GM19452 (cell line): ENCODE measurements at regions not wholly inside any gene's neighbourhood (a gene's known extent, or its start where the extent isn't known, plus 50 kb on each side); places are given as distances from the start of the nearest gene placed in this dataset.
"Not testable (repeated sequence)": the region's sequence is repeated elsewhere in the genome, so short reads cannot be mapped to it uniquely, and the experiment has no call there.

ENCODE experiments used
- ATAC-seq: cut with Tn5 transposase; IDR thresholded peaks from one replicate; pipeline ENCODE4 v1.9.1; 2021; ENCODE audit not compliant: unreplicated experiment

DNA sequence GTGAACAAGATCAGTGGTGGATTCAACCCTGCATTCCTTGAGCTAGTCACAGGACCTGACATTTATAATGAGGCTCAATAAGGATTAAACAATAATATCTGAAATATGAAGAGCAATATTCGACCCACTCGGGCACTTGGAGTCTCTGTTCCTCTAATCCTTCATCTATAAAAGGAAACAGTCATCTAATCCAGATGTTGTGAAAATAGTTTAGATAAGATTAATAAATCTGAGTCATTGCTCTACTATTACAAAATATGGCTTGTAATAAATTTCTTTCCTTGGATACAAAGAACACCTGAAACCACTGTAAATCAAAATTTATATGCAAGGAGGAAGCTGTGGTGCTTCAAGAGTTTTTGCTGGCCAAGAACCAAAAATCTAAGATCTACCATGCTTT lies 846.9 kb upstream of the ACVR2A start:
- no peak for ATAC-seq

DNA sequence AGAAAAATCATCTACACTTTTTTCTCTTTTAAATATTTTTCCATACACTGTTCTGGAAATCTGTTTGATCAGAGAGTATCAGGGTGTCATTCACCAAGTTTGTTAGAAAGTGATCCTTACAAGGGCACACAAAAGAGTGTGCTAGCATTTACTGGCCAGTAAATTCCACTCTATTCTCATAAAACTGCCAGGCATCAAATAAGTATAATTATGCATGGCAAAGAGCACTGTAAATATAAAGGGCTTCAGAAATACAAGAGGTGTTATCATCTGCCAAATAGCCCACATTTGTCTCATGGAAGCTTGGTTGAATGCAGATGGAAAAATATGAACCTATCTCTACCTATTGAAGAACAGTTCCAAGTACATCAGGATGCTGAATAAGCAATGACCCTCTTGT lies 847.3 kb upstream of the ACVR2A start:
- ATAC-seq: no peak

DNA sequence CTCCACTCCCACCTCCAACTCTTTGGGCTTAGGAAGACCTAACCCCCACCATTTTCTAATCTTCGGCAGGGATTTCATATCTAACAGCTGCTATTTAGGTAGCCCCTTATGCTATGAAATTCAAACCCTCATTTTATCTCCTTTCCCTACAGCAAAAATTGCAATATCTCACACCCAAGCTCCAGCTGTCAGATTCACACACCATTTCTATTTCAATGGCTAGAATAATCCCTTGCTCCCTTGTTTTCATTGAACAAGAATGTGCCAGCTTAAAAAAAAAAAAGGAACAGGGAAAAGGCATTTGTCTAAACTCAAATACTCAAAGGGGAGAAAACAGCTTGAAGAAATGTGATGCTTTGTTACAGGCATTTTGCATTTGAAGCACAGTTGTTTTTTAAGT lies 850.6 kb upstream of the ACVR2A start:
- no peak for ATAC-seq

DNA sequence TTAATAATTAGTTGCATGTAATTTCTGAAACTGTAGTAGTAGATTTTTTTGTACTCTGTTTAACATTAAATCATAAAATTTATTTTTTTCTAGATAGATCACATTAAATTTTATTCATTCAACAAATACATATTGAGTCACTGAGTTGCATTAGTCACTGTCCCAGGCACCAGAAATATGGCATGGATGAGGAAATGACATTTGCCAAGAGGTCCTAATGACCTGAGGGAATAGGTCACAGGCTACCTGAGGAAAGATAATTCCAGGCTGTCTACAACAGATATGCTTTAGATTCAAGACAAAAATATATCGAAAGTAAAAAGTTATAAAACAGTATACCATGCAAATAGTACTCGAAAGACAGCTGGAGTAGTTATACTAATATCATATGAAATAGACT lies 852.4 kb upstream of the ACVR2A start:
- no peak for ATAC-seq

DNA sequence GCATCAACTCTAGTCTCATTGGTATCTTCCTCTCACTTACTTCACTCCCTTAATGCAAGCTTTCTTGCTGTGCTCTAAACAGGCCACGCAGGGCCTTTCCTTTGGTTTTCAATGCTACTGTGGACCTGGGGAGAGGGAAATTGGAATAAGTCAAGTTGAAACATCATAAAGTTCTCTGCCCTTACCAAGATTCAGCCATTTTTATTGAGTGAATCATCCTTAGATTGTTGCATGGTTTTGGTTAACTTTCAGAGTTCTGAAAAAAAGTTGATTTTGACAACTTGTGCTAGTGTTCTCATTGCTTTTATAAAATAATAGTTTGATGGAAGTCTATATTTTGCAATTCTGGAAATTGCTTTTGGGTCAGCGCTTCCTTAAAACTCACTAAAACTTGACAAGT lies 852.8 kb upstream of the ACVR2A start:
- ATAC-seq: no peak

DNA sequence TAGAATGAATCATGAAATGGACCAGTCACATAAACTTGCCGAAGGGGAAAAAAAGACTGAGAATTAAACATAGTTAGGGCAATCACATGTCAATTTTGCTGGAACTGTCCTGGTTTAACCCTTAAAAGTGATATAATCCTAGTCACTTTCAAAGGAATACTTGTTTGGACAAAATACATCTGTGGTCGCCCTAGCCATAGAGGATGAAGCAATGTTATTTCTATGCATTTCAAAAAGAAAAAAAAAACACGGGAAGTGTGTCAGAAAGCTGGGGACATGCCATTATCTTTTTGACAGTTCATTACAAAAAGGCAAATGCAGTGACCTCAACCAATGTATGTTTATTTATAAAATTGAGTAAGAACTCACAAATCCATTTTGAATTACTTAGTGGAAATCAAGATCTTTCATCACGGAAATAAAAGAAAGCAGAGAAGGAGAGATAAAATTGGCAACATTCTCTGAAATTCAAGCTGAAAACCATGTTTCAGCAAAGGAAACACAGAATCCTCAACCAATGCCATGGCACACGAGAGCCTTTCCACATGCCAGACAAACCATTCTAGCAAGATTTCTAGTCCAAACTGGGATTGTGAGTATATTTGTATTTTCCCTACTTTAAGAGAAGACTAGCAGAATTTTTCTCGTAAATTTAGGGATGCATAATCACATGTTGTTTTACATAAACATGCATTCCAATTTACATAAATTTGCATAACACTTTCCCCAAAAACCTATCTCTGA lies 854.3 kb upstream of the ACVR2A start:
- no peak for ATAC-seq

DNA sequence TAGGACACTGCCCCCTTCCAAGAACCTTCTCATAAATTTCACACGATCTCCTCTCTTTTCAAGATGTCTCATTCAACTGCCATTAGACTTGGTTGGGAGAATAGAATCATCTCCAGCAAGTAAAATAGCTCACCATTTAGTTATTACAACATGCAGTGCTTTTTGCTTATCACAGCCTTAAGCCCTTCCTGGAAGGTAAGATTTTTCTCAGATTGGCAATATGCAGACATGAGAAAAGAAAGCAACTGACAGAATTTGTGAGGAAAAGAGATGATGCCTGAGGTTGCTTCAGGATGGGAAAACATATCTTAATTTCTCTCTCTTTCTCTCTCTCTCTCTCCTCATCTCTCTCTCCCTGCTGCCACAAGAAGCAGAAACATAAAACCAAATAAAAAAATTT lies 855.1 kb upstream of the ACVR2A start:
- ATAC-seq: no peak

DNA sequence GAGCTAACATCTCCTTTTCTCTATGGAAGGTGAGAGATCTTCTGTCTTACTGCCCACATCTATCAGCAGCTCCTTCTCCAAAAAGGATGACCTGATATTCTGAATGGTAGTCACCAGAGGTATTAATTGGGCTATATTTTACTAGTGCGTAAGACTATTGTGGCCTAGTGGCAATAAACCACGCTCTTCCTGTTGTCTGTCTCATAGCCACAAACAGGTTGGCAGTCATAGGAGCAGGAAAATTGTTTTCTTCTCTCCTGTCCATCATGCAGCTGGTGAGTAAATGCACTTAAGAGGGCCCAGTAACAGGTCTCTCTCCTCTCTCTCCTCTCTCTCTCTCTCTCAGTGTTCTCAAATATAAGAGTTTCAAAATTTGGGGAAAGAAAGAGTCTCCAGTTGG lies 856.8 kb upstream of the ACVR2A start:
- ATAC-seq: no peak

DNA sequence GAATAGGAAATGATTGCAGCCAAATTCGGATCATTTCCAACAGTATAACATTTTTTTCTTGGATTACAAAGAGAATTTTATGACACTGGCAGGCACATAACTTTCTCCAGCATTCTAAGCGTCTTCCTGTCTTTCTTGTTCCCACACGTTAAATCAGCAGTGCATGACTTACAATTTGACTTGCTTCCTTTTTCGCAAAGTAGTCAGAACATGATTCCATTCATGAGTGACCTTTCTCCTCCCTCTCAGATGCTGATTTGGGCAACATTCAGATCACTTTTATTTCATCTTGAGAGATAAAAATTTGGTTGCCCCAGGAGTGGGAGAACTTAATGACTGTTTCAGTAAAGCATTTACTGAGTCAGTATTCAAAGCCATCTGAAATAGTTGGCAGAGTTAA lies 858.7 kb upstream of the ACVR2A start:
- ATAC-seq: no peak

DNA sequence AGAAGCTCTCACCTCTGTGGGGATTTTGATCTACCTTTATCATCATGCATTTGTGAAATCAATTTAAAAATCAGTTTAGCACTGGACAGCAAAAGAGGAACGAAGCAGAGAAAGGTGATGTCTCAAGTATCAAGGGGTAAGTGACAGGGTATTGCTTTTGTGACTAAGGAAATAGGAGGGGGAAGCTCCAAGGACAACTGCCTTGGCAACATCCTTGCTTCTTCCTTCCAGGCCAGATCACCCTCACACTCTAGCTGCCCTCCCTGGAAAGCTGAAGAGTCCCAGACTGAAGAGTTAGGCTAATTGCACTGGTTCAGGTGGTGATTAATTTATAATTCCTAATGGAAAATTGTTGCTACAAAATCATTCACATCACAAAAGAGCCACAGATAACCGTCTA lies 859.1 kb upstream of the ACVR2A start:
- ATAC-seq: no peak

DNA sequence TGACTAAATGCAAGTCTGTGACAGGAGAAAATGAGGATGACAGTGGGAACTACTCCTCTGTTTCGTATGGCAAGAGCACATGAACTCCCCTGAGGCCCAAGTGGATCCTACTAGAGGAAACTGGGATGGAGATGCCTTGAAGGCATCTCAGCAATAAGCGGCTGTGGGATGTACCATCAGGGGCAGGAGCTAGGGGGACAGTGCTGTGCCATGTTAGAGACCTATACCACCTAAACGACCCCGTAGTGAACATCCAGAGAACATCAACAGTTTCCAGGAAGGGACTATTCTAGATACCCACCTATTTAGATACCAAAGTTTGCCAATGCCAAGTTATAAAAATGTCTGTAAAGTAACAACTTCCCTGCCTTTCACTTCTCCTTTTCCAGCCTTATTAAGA lies 860.8 kb upstream of the ACVR2A start:
- ATAC-seq: no peak

DNA sequence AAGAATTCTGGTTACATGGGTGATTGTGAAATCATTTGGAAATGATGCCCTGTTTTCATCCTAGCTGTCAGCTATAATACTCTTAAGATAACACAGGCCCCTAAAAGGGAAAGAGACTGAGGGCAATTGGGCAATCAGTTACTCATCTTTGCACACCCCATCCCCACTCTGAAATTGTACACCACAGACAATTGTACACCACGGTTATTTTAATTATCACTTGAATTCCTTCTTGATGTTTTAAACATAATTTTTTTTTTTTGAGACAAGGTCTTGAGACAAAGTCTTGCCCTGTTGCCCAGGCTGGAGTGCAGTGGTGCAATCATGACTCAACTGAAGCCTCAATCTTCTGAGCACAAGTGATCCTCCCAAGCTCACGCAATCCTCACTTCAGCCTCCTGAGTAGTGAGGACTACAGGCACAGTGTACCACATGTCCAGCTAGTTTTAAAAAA lies 862.4 kb upstream of the ACVR2A start:
- no peak for ATAC-seq

DNA sequence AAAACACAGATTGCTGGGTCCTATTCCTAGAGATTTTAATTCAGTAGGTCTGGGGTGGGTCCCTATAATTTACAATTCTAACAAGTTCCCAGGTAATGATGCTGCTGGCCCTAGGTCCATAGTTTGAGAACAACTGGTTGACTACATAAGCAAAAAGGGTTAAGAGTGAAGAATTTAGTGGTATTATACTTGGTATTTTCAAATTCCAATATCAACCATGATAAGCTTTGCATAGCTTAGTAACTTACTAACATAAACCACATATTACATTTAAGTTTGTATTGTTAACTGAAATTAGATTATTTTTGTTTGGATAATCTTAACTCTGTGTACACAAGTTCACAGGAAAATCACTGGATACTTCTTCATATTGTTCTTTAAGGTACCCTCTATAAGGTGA lies 862.9 kb upstream of the ACVR2A start:
- ATAC-seq: no peak

DNA sequence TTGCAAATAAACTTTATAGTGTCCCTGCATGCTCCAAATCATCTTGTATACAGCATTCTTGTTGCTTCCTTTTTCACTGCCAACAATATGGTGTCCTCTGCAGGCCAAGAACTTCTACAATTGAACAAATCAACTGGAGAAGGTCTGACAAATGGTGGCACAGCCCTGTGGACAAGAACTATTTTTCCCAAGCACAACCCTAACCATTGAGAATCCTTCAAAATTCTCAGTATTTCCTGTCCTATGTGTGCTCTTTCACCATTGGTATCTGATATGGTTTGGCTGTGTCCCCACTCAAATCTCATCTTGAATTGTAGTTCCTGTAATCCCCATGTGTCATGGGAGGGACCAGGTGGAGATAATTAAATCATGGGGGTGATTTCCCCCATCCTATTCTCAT lies 865.1 kb upstream of the ACVR2A start:
- ATAC-seq: no peak

DNA sequence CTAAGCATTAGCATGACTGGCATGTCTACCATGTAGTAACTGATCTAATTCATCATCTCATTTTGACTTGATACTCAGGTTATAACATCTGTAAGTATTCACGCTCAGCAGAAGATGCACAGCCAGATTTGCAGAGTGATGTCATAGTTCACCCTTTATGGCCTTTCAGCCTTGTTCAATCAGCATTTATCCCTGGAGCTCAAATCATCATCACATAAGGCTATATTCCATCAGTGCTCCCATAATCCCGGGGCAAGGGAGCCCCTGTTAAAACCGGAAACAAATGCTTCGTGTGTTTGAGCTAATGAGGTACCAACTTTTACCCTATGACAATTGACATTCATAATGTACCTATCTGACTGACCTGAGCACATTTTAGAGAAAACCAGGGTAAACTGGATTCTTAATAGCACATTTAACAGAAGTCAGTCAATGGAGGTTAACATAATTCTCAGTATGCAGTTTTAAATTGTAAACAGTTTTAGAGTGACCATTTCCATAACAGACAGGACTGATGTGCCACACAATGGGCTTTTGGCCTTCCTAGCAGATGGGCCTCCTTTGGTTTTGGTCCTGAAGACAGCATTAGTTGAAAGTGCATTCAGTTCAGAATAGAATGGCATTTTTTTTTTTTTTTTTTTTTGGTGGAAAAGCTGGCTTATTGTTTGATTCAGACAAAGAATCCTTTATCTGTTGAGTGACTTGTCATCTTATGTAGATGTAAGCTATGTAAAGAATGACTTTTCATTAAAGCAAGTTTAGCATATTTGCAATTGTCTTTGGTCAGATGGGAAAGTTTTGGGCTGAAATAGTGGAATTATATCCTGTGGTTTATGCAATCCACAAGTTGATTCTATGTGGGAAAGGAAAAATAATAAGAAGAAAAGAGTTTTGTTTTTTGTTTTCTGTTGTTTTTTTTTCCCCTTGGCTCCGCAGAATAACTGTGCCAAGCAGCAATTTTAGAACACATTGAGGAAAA lies 866.0 kb upstream of the ACVR2A start:
- ATAC-seq: no peak

DNA sequence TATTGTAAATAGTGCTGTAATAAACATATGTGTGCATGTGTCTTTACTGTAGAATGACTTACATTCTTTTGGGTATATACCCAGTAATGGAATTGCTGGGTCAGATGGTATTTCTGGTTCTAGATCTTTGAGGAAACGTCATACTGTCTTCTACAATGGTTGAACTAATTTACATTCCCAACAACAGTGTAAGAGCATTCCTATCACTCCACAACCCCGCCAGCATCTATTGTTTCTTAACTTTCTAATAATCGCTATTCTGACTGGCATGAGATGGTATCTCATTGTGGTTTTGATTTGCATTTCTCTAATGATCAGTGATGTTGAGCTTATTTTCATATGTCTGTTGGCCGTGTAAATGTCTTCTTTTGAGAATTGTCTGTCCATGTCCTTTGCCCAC lies 873.8 kb upstream of the ACVR2A start:
- ATAC-seq: not testable (repeated sequence)

DNA sequence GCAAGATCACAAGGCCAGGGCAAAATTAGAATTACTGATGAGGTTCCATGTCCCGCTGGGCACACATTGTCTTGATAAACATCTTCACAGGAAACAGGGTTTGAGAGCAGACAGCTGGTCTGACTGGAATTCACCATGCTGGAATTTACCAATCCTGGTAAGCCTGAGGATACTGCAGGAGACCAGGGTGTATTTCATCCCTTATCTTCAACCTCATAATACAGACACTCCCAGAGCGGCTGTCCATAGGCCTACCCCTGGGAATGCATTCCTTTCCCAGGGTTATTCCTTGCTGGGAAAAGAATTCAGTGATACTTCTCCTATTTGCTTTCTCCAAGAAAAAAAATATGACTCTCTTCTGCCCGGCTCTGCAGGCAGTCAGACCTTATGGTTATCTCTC lies 875.1 kb upstream of the ACVR2A start:
- ATAC-seq: not testable (repeated sequence)

DNA sequence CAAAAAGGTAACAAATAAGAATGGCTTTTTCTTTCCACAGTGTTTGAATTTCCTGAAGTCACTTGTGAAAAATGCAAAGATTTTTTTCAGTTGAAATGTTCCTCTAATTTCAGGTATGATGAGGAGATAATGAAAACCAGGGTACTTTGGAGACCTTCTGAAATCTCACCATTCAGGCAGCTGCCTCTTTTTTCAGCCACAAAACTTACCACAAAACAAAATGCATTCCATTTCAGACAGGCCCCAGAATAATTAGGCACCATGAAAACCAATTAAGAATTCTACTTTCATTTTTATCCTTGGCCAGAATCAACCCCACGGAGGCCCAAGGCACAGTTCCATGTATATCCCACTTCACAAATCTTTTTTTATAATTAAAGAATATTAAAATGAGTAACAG lies 880.3 kb upstream of the ACVR2A start:
- ATAC-seq: no peak

DNA sequence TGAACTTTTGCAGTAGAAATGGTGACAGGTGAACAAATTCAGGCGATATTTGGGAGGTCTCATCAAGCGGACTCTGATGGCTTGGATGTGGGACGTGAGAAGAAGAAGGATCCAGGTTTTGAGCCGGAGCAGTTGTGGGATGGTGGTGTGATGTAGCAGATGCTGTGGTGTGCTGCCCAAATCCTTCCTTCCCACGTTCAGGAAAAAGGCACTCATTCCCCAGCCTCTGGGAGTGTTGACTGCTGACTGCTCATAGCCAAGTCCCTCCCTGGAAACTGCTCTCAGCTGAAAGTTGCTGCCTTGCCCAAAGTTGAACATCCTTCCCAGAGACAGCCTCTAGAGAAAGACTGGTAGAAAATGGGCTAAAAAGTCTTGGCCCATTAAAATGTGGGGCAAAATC lies 890.3 kb upstream of the ACVR2A start:
- ATAC-seq: no peak

DNA sequence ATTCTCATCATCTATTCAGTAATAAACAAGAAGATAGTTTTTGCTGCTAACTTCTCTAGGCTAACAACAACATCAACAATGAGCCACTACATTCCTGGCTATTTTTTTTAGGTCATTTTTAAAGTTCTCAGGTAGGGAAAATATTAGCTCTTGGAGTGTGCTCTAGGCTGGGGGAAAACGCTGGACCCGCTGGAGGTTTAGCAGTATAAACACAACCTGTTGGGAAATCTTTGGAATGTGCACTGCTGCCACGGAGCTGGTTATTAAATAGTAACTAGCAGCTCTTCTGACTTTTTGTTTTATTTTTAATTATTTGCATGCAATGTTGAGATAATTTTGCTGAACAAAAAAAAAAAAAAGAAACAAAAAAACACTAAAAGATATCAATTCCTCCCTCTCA lies 892.1 kb upstream of the ACVR2A start:
- no peak for ATAC-seq

DNA sequence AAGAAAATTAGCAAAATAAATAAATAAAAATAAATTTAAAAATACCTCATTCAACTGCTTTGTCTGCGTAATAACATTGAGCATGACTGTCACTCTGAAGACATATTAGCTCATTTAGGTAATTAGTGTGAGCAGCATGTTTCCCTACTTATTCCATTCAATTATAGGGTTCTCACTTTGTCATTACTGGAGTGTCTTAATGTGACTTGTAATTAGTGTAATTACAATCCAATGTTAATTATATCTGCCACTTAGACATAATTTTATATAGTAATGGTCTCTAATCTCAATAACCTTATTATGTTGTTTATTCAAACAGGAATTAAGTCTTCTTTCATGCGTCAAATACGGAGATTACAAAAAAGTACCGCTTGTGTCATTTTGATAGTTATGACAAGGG lies 893.9 kb upstream of the ACVR2A start:
- ATAC-seq: no peak

DNA sequence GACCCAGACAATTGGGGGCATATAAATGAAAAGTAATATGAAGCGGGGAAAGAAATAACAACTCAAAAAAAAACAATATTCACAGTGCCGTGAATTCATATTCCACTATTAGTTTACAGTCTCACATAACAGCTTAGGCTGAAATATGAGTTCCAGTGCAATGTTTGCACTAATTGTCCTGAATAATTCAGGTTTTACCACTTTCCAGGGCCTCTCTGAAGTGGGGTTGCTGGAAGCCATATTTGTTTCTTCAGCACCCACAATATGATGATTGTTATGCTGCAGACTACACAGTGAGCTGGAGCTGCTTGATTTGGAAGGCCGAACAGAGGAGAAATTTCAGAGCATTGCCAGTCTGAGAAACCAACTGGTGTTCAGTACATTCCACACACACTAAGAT lies 894.5 kb upstream of the ACVR2A start:
- no peak for ATAC-seq
